K562 (cell line): ENCODE measurements at regions not wholly inside any gene's neighbourhood (a gene's known extent, or its start where the extent isn't known, plus 50 kb on each side); places are given as distances from the start of the nearest gene placed in this dataset.

Experiments used
- EZH2 ChIP-seq: IDR thresholded peaks from 2 replicates; pipeline ENCODE4 v1.6.1; 2012; ENCODE audit warnings: low read depth, mild to moderate bottlenecking, inconsistent platforms, low read length, borderline replicate concordance
- ZNF384 ChIP-seq: IDR thresholded peaks from 2 replicates; pipeline ENCODE4 v1.6.1; 2012; ENCODE audit warnings: low read depth, low read length, improper control_type of control experiment
- ZNF507 ChIP-seq: conservative IDR thresholded peaks from 2 replicates; pipeline ENCODE4 v1.6.1; 2017; ENCODE audit warnings: missing genetic modification characterization, missing compliant biosample characterization
- ZSCAN29 ChIP-seq: fragments of 450-650 bp; IDR thresholded peaks from 2 replicates; pipeline ENCODE4 v1.6.1; 2017

DNA sequence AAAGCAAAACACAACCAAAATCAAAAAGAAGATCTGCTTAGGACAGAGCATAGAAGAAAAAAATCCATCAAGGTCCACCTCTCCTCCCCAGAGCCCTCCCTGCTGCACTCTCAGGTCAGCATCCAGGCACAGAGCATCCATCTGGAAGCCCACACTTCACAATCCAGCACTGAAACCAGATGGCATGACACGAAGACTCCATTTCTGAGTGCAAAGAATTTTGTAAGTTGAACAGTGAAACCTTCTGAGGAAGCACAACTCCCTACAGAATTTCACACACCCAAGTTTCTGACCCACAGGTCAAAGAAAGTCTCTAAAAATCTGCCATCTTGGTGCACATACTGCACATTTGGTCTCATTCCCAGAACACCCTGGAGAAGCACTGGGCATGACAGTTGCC is 128.8 kb upstream of the STXBP5 start:
- TF ChIP-seq ZNF384 (no peak), ZSCAN29 (no peak), ZNF507 (tag) (no peak), EZH2 (no peak)
